ENCODE measurements at regions not wholly inside any gene's neighbourhood (a gene's known extent, or its start where the extent isn't known, plus 50 kb on each side); places are given as distances from the start of the nearest gene placed in this dataset.

DNA sequence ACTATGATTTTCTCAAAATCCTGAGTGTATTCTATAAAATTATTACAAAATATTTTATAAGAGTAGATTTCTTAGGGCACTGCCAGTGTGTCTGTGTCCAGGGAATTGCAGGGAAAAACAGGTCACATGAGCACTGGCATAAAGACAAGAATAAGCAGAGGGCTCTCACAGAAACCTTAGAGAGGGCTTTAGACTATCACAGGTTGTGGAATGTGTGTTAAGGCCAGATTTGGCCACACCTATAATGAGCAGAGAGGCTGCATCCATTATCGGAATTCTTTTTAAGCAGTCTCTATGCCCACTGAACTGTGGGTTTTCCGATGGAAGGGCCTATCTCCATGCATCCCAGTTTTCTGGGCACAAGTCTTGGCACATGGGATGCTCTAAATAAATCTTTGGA, 90.2 kb downstream of the RTP4 start:
- TF ChIP-seq, protein P1, sequence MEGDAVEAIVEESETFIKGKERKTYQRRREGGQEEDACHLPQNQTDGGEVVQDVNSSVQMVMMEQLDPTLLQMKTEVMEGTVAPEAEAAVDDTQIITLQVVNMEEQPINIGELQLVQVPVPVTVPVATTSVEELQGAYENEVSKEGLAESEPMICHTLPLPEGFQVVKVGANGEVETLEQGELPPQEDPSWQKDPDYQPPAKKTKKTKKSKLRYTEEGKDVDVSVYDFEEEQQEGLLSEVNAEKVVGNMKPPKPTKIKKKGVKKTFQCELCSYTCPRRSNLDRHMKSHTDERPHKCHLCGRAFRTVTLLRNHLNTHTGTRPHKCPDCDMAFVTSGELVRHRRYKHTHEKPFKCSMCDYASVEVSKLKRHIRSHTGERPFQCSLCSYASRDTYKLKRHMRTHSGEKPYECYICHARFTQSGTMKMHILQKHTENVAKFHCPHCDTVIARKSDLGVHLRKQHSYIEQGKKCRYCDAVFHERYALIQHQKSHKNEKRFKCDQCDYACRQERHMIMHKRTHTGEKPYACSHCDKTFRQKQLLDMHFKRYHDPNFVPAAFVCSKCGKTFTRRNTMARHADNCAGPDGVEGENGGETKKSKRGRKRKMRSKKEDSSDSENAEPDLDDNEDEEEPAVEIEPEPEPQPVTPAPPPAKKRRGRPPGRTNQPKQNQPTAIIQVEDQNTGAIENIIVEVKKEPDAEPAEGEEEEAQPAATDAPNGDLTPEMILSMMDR (IDR thresholded peaks at IDR 0.05): no peak
- no peak for TF ChIP-seq POLR2A (IDR thresholded peaks at IDR 0.05)

Data from prostate gland (tissue), 2 donors.